BLaER1 treated with 17β-estradiol and CSF1 and Interleukin-3, amounts not matched to agents 10 nM and 100 nM (cell line): ENCODE measurements at regions not wholly inside any gene's neighbourhood (a gene's known extent, or its start where the extent isn't known, plus 50 kb on each side); places are given as distances from the start of the nearest gene placed in this dataset.

Experiments used
- H3K27ac ChIP-seq, 11 experiments: shearing (Covaris generic); formaldehyde crosslinking; 2 replicates each; pipeline ENCODE4 v1.8.1; 2022
- H3K27me3 ChIP-seq, 11 experiments: shearing (Covaris generic); formaldehyde crosslinking; 2 replicates each; pipeline ENCODE4 v1.8.1; 2022
- H3K36me3 ChIP-seq, 11 experiments: shearing (Covaris generic); formaldehyde crosslinking; 2 replicates each; pipeline ENCODE4 v1.8.1; 2022
- H3K4me1 ChIP-seq, 10 experiments: shearing (Covaris generic); formaldehyde crosslinking; 2 replicates each; pipeline ENCODE4 v1.8.1; 2022
- H3K4me2 ChIP-seq, 11 experiments: shearing (Covaris generic); formaldehyde crosslinking; 2 replicates each; pipeline ENCODE4 v1.8.1; 2022
- H3K4me3 ChIP-seq, 10 experiments: shearing (Covaris generic); formaldehyde crosslinking; 2 replicates each; pipeline ENCODE4 v1.8.1; 2022
- H3K9ac ChIP-seq, 11 experiments: shearing (Covaris generic); formaldehyde crosslinking; 2 replicates each; pipeline ENCODE4 v1.8.1; 2022
- H3K9me3 ChIP-seq, 11 experiments: shearing (Covaris generic); formaldehyde crosslinking; replicated peaks in 1 of 11; 2 replicates each; pipeline ENCODE4 v1.8.1; 2022
- H4K20me1 ChIP-seq, 11 experiments: shearing (Covaris generic); formaldehyde crosslinking; 2 replicates each; pipeline ENCODE4 v1.8.1; 2022
- Cebpa-rat ChIP-seq, 11 experiments: shearing (Covaris generic); IDR thresholded peaks; 2 replicates each; pipeline ENCODE4 v1.8.1; 2022

GRCh38 chr3:170714122-170714521, 128.2 kb upstream of the SLC7A14 start:
- Histone ChIP-seq H3K9me3 (peaks cover 19 to 42% (median 28%) of the 10 kb centered on the region in 11 experiments), H3K27ac (no peak overlapping the region), H3K4me3 (no peak overlapping the region), H3K9ac (no peak overlapping the region), H4K20me1 (no peaks in the 10 kb centered on the region), H3K27me3 (no peaks in the 10 kb centered on the region), H3K36me3 (no peaks in the 10 kb centered on the region), H3K4me1 (no peaks in the 10 kb centered on the region), H3K4me2 (no peak overlapping the region)
- TF ChIP-seq Cebpa-rat (IDR thresholded peaks at IDR 0.05): no peak

DNA sequence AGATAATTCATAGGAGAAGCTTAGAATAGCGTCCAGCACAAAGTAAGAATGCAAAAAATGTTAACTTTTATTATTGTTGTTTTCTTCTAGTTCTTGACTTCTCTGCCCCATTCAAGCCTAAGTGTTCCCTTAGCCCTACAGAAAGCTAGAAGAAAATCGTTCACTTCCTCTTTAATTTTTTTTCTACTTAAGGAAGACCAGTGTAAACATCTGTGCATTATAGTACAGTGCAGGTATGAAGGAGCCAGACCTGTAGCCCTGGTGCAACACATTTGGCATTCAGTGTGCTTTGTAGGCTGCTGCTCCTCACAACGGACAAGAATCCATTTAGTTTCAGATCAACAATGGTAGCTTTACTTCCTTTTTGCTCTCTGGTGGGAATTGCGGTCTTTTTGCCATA, 127.8 kb upstream of the SLC7A14 start:
- Histone ChIP-seq H3K36me3 (no peaks in the 10 kb centered on the region), H3K27ac (no peak overlapping the region), H3K9ac (no peak overlapping the region), H3K4me2 (no peak overlapping the region), H3K9me3 (peaks cover 22 to 41% (median 29%) of the 10 kb centered on the region in 11 experiments), H3K4me3 (no peak overlapping the region), H3K27me3 (no peaks in the 10 kb centered on the region), H3K4me1 (no peaks in the 10 kb centered on the region), H4K20me1 (no peaks in the 10 kb centered on the region)
- TF ChIP-seq Cebpa-rat (IDR thresholded peaks at IDR 0.05): no peak

- Histone ChIP-seq H3K36me3 (no peaks in the 10 kb centered on the region), H3K27me3 (no peaks in the 10 kb centered on the region), H3K4me1 (no peaks in the 10 kb centered on the region), H3K9ac (no peak overlapping the region), H4K20me1 (no peaks in the 10 kb centered on the region), H3K27ac (no peak overlapping the region), H3K4me2 (no peak overlapping the region), H3K4me3 (no peak overlapping the region), H3K9me3 (peaks cover 22 to 42% (median 29%) of the 10 kb centered on the region in 11 experiments)
- no peak for TF ChIP-seq Cebpa-rat (IDR thresholded peaks at IDR 0.05)
These were observed 126.9 kb upstream of the SLC7A14 start for GRCh38 chr3:170712798-170713197.

DNA sequence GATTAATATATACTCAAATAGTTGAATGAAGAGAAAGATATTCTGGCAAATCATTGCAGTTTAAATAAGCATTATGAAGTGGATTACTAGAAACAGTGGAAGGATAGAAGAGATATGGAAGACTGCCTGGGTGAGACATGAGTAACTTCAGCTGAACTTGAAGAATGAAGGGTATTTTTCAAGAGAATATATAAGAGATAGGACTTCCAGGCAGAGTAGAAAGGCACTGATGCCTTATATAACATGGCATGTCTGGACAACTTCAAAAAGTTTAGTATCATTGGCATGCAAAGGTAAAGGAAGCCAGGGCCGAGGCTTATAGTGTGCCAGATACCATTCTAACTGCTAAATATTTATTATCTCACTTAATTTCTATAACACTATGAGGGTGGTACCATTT, 126.5 kb upstream of the SLC7A14 start:
- no peak for TF ChIP-seq Cebpa-rat (IDR thresholded peaks at IDR 0.05)
- Histone ChIP-seq H3K9me3 (peaks cover 22 to 47% (median 29%) of the 10 kb centered on the region in 11 experiments), H4K20me1 (no peaks in the 10 kb centered on the region), H3K4me3 (no peak overlapping the region), H3K27ac (no peak overlapping the region), H3K4me2 (no peak overlapping the region), H3K4me1 (no peaks in the 10 kb centered on the region), H3K27me3 (no peaks in the 10 kb centered on the region), H3K9ac (no peak overlapping the region), H3K36me3 (no peaks in the 10 kb centered on the region)

GRCh38 chr3:170711786-170712185, 125.9 kb upstream of the SLC7A14 start:
- no peaks in the 10 kb centered on the region for H4K20me1 ChIP-seq
- H3K4me1 ChIP-seq: no peaks in the 10 kb centered on the region
- no peak overlapping the region for H3K27ac ChIP-seq
- H3K9ac ChIP-seq: no peak overlapping the region
- TF ChIP-seq Cebpa-rat (IDR thresholded peaks at IDR 0.05): no peak
- H3K27me3 ChIP-seq: no peaks in the 10 kb centered on the region
- H3K4me3 ChIP-seq: no peak overlapping the region
- no peaks in the 10 kb centered on the region for H3K36me3 ChIP-seq
- peaks cover 22 to 47% (median 29%) of the 10 kb centered on the region in 11 experiments for H3K9me3 ChIP-seq
- no peak overlapping the region for H3K4me2 ChIP-seq

DNA sequence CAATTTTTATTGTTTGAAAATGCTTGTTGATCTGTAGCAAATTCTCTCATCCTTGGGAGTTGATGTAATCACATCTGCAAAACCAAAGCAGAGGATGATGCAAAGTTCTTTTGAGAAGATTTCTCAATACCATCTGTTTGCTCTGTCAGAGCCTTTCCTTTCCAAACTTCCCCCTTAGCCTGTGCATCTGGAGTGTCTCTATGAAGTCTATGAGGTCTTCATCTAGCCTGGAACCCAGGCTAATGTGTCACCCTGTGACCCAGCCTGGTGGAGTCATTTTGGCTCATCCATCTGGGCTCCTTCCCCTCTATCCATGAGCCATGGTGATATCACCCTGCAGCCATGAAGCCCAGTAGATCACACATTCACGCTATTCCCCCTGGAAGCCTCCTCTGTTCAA, 123.2 kb upstream of the SLC7A14 start:
- H3K4me3 ChIP-seq: no peak overlapping the region
- H3K4me1 ChIP-seq: no peaks in the 10 kb centered on the region
- H3K27me3 ChIP-seq: no peaks in the 10 kb centered on the region
- no peak overlapping the region for H3K4me2 ChIP-seq
- no peak overlapping the region for H3K9ac ChIP-seq
- no peak for TF ChIP-seq Cebpa-rat (IDR thresholded peaks at IDR 0.05)
- no peak overlapping the region for H3K27ac ChIP-seq
- H3K36me3 ChIP-seq: no peaks in the 10 kb centered on the region
- H4K20me1 ChIP-seq: no peaks in the 10 kb centered on the region
- H3K9me3 ChIP-seq: peaks cover 22 to 38% (median 27%) of the 10 kb centered on the region in 11 experiments

- Histone ChIP-seq H3K9ac (no peak overlapping the region), H3K27me3 (no peaks in the 10 kb centered on the region), H3K27ac (no peak overlapping the region), H3K4me3 (no peak overlapping the region), H4K20me1 (no peaks in the 10 kb centered on the region), H3K4me1 (no peaks in the 10 kb centered on the region), H3K4me2 (no peak overlapping the region), H3K9me3 (peaks cover 22 to 38% (median 27%) of the 10 kb centered on the region in 11 experiments), H3K36me3 (no peaks in the 10 kb centered on the region)
- no peak for TF ChIP-seq Cebpa-rat (IDR thresholded peaks at IDR 0.05)
These were observed 122.0 kb upstream of the SLC7A14 start for GRCh38 chr3:170707899-170708298.

DNA sequence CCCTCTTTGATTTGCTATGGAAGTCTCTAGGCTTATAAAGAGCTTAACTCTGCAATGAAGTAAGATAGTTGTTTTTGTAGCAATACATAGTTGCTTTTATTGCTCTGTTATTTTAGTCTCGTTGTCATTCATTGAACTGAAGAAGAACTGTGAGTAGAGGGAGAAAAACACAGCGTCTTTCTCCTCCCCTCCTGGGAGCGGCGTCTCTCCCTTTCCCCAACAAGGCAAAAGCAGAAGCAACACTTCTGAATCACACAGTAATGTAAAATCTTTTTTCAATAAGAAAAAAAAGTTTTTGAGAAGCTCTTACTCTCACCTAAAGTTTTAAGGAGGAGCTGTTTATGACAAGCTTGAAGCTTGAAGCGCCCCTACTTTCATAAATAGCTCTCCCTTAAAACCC, 119.3 kb upstream of the SLC7A14 start:
- no peaks in the 10 kb centered on the region for H3K4me1 ChIP-seq
- peaks cover 13 to 28% (median 14%) of the 10 kb centered on the region in 11 experiments for H3K9me3 ChIP-seq
- H3K9ac ChIP-seq: no peak overlapping the region
- no peaks in the 10 kb centered on the region for H3K27me3 ChIP-seq
- H4K20me1 ChIP-seq: no peaks in the 10 kb centered on the region
- no peak overlapping the region for H3K27ac ChIP-seq
- no peak overlapping the region for H3K4me3 ChIP-seq
- H3K36me3 ChIP-seq: no peaks in the 10 kb centered on the region
- no peak for TF ChIP-seq Cebpa-rat (IDR thresholded peaks at IDR 0.05)
- no peak overlapping the region for H3K4me2 ChIP-seq

DNA sequence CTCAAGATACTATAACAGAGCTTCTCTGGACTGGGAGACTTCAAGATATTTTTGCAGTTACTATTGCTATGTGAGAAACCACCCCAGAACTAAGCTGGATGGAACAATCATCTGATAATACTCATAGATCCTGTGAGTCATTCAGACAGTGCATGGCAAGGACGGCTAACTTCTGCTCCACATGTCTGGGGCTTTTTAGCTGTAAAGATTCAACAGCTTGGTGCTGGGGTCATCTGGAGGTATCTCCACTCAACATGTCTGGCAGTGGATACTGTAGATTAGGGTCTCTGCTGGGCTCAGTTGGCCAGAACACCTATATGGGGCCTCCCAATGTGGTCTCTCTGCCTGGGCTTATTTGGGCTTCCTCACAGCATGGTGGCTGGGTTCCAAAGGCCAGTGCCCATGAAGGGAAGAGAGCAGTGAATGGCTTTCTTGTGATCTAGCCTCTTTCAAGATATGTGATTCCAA, 117.3 kb upstream of the SLC7A14 start:
- no peak overlapping the region for H3K4me2 ChIP-seq
- H3K9me3 ChIP-seq: peaks cover 0 to 8% (median 0%) of the 10 kb centered on the region in 11 experiments; a peak in 3 of 22 replicates
- no peak overlapping the region for H3K9ac ChIP-seq
- no peak overlapping the region for H3K27ac ChIP-seq
- H3K36me3 ChIP-seq: no peaks in the 10 kb centered on the region
- no peak overlapping the region for H3K4me3 ChIP-seq
- H4K20me1 ChIP-seq: no peaks in the 10 kb centered on the region
- no peak for TF ChIP-seq Cebpa-rat (IDR thresholded peaks at IDR 0.05)
- H3K27me3 ChIP-seq: no peaks in the 10 kb centered on the region
- no peaks in the 10 kb centered on the region for H3K4me1 ChIP-seq

- Histone ChIP-seq H3K9ac (no peak overlapping the region), H3K4me3 (no peak overlapping the region), H3K27ac (no peak overlapping the region), H3K36me3 (no peaks in the 10 kb centered on the region), H4K20me1 (no peaks in the 10 kb centered on the region), H3K4me1 (peaks cover 0 to 3% (median 0%) of the 10 kb centered on the region in 10 experiments; a peak in 1 of 20 replicates), H3K9me3 (no peaks in the 10 kb centered on the region), H3K4me2 (no peak overlapping the region), H3K27me3 (no peaks in the 10 kb centered on the region)
- TF ChIP-seq Cebpa-rat (IDR thresholded peaks at IDR 0.05): no peak
These were observed 116.1 kb upstream of the SLC7A14 start for GRCh38 chr3:170701696-170702678.
